Ascending aorta (tissue), 2 donors: ENCODE measurements at regions not wholly inside any gene's neighbourhood (a gene's known extent, or its start where the extent isn't known, plus 50 kb on each side); places are given as distances from the start of the nearest gene placed in this dataset.
"Not testable (repeated sequence)": the region's sequence is repeated elsewhere in the genome, so short reads cannot be mapped to it uniquely, and the experiment has no call there.

Source experiments
- DNase-seq, 2 donors: peaks; one replicate each; pipeline ENCODE4 v3.0.0-alpha.2; 2019; ENCODE audit warnings: low spot score in 2 of 2
- H3K27ac ChIP-seq, 2 donors: fragments of 200-600 bp; sonication (generic); one replicate each; pipeline ENCODE4 v1.5.1; 2016 to 2017; ENCODE audit warnings: mild to moderate bottlenecking in 1 of 2
- H3K27me3 ChIP-seq: fragments of 200-600 bp; sonication (generic); one replicate; pipeline ENCODE4 v1.5.1; 2017
- H3K36me3 ChIP-seq, 2 donors: fragments of 200-600 bp; sonication (generic); one replicate each; pipeline ENCODE4 v1.5.1; 2016
- H3K4me1 ChIP-seq, 2 donors: fragments of 200-600 bp; sonication (generic); one replicate each; pipeline ENCODE4 v1.5.1; 2016 to 2017; ENCODE audit warnings: mild to moderate bottlenecking in 1 of 2
- H3K4me3 ChIP-seq, 2 donors: fragments of 200-600 bp; sonication (generic); one replicate each; pipeline ENCODE4 v1.5.1; 2016 to 2017; ENCODE audit warnings: mild to moderate bottlenecking in 1 of 2
- H3K9me3 ChIP-seq, 2 donors: fragments of 200-600 bp; sonication (generic); one replicate each; pipeline ENCODE4 v1.5.1; 2016
- CTCF ChIP-seq, 3 experiments: fragments of 200-600 bp in 2 of 3; fragments of 450-650 bp in 1 of 3; sonication (generic) in 2 of 3; IDR thresholded peaks; one replicate each; pipeline ENCODE4 v1.5.1; 2016 to 2019; ENCODE audit warnings: antibody characterized with exemption in 3 of 3, mild to moderate bottlenecking in 1 of 3, moderate library complexity in 1 of 3
- intact Hi-C: fragments of 100-400 bp; cut with DNase I; formaldehyde crosslinking; loops from one replicate; pipeline ENCODE4 v1.15.1; 2023

GRCh38 chr9:71509054-71509453 is 259.3 kb downstream of the CEMIP2 start:
- no peaks in the 10 kb centered on the region for H3K9me3 ChIP-seq
- TF ChIP-seq CTCF (IDR thresholded peaks at IDR 0.05): no peak
- H3K4me1 ChIP-seq: no peaks in the 10 kb centered on the region

GRCh38 chr9:71508141-71508540 is 260.2 kb downstream of the CEMIP2 start:
- intact Hi-C loops, H3K4me1 ChIP-seq, H3K9me3 ChIP-seq, DNase-seq, H3K27ac ChIP-seq, H3K4me3 ChIP-seq, H3K27me3 ChIP-seq, H3K36me3 ChIP-seq: not testable (repeated sequence)

More at GRCh38 chr9:71509054-71509453, 259.3 kb downstream of the CEMIP2 start:
- no peak for DNase-seq
- Histone ChIP-seq H3K4me3 (no peak overlapping the region), H3K36me3 (no peaks in the 10 kb centered on the region), H3K27ac (no peak overlapping the region), H3K27me3 (no peaks in the 10 kb centered on the region)
- intact Hi-C loops: no loop called here

GRCh38 chr9:71506821-71507220 is 261.5 kb downstream of the CEMIP2 start:
- no peak for TF ChIP-seq CTCF (IDR thresholded peaks at IDR 0.05)
- Histone ChIP-seq H3K27ac (no peak overlapping the region), H3K27me3 (no peaks in the 10 kb centered on the region), H3K4me3 (no peak overlapping the region), H3K36me3 (no peaks in the 10 kb centered on the region), H3K9me3 (no peaks in the 10 kb centered on the region), H3K4me1 (no peaks in the 10 kb centered on the region)
- intact Hi-C loops: no loop called here
- no peak for DNase-seq

GRCh38 chr9:71504636-71505035 is 263.7 kb downstream of the CEMIP2 start:
- intact Hi-C loops: no loop called here
- no peak for TF ChIP-seq CTCF (IDR thresholded peaks at IDR 0.05)
- Histone ChIP-seq H3K27ac (no peak overlapping the region), H3K36me3 (no peaks in the 10 kb centered on the region), H3K27me3 (no peaks in the 10 kb centered on the region), H3K9me3 (peaks cover 0 to 7% of the 10 kb centered on the region in 2 donors), H3K4me1 (no peaks in the 10 kb centered on the region), H3K4me3 (no peak overlapping the region)
- DNase-seq: no peak

GRCh38 chr9:71498691-71499090 is 269.6 kb downstream of the CEMIP2 start:
- Histone ChIP-seq H3K4me3 (no peak overlapping the region), H3K9me3 (peaks cover 0 to 15% of the 10 kb centered on the region in 2 donors), H3K36me3 (no peaks in the 10 kb centered on the region), H3K27me3 (no peaks in the 10 kb centered on the region), H3K4me1 (no peaks in the 10 kb centered on the region), H3K27ac (no peak overlapping the region)
- intact Hi-C loops: no loop called here
- no peak for TF ChIP-seq CTCF (IDR thresholded peaks at IDR 0.05)
- no peak for DNase-seq

- no peaks in the 10 kb centered on the region for H3K4me1 ChIP-seq
- H3K4me3 ChIP-seq: no peak overlapping the region
- no peak for DNase-seq
- no peaks in the 10 kb centered on the region for H3K36me3 ChIP-seq
- TF ChIP-seq CTCF (IDR thresholded peaks at IDR 0.05): no peak
- intact Hi-C loops: no loop called here
- no peaks in the 10 kb centered on the region for H3K9me3 ChIP-seq
- H3K27ac ChIP-seq: no peak overlapping the region
- H3K27me3 ChIP-seq: no peaks in the 10 kb centered on the region
Measured at GRCh38 chr9:71490810-71491209, 277.5 kb downstream of the CEMIP2 start.
